Fibroblast of skin of scalp (primary cell): ENCODE measurements at regions not wholly inside any gene's neighbourhood (a gene's known extent, or its start where the extent isn't known, plus 50 kb on each side); places are given as distances from the start of the nearest gene placed in this dataset.

ENCODE experiments used
- DNase-seq: peaks from one replicate; pipeline ENCODE4 v3.0.0-alpha.2; 2013

- no peak for DNase-seq
These were observed 274.3 kb upstream of the CAMK1G start for GRCh38 chr1:209309198-209309597.

- no peak for DNase-seq
These were observed 271.7 kb upstream of the CAMK1G start for GRCh38 chr1:209311770-209312169.

GRCh38 chr1:209316929-209317328 is 266.6 kb upstream of the CAMK1G start:
- DNase-seq: no peak

GRCh38 chr1:209318181-209319056 is 265.1 kb upstream of the CAMK1G start:
- peak; percentile 25 for DNase-seq

GRCh38 chr1:209319057-209319432 is 264.5 kb upstream of the CAMK1G start:
- no peak for DNase-seq

GRCh38 chr1:209319549-209319948 is 264.0 kb upstream of the CAMK1G start:
- DNase-seq: peak; percentile 22

- DNase-seq: no peak
These were observed 259.8 kb upstream of the CAMK1G start for GRCh38 chr1:209323743-209324142.

GRCh38 chr1:209324901-209325871 is 258.3 kb upstream of the CAMK1G start:
- no peak for DNase-seq

- DNase-seq: no peak
These were observed 257.4 kb upstream of the CAMK1G start for GRCh38 chr1:209326076-209326475.

- DNase-seq: no peak
These were observed 256.7 kb upstream of the CAMK1G start for GRCh38 chr1:209326831-209327230.

GRCh38 chr1:209328196-209328595 is 255.3 kb upstream of the CAMK1G start:
- DNase-seq: peak; percentile 44

- peak; percentile 67 for DNase-seq
These were observed 248.3 kb upstream of the CAMK1G start for GRCh38 chr1:209335178-209335577.

- no peak for DNase-seq
These were observed 242.4 kb upstream of the CAMK1G start for GRCh38 chr1:209341146-209341545.

- DNase-seq: no peak
These were observed 241.7 kb upstream of the CAMK1G start for GRCh38 chr1:209341673-209342420.

GRCh38 chr1:209342441-209343175 is 240.9 kb upstream of the CAMK1G start:
- no peak for DNase-seq

- no peak for DNase-seq
These were observed 240.0 kb upstream of the CAMK1G start for GRCh38 chr1:209343511-209343910.

- no peak for DNase-seq
These were observed 239.4 kb upstream of the CAMK1G start for GRCh38 chr1:209344156-209344555.

GRCh38 chr1:209349363-209350308 is 233.9 kb upstream of the CAMK1G start:
- peak; percentile 66 for DNase-seq

- no peak for DNase-seq
These were observed 230.5 kb upstream of the CAMK1G start for GRCh38 chr1:209353053-209353452.

- peak; percentile 87 for DNase-seq
These were observed 229.2 kb upstream of the CAMK1G start for GRCh38 chr1:209354111-209354839.
